Heart right ventricle (tissue), 16 donors: ENCODE measurements at regions not wholly inside any gene's neighbourhood (a gene's known extent, or its start where the extent isn't known, plus 50 kb on each side); places are given as distances from the start of the nearest gene placed in this dataset.

ENCODE experiments used
- ATAC-seq, 8 donors: fragments of 200-7000 bp; cut with Tn5 transposase; one replicate each; pipeline ENCODE4 v1.9.1; 2020; ENCODE audit warnings: mild to moderate bottlenecking in 8 of 8, moderate library complexity in 8 of 8, moderate number of reproducible peaks in 1 of 8
- DNase-seq, 2 donors: peaks; one replicate each; pipeline ENCODE4 v3.0.0-alpha.2; 2020
- H3K27ac ChIP-seq, 10 donors: fragments of 200-600 bp; sonication (generic) in 2 of 10; one replicate each; pipeline versions ENCODE4 v1.5.0 to v1.8.0; 2020 to 2022; ENCODE audit warnings: mild to moderate bottlenecking in 3 of 10
- H3K27me3 ChIP-seq, 7 donors: fragments of 200-600 bp; one replicate each; pipeline ENCODE4 v1.8.0; 2021 to 2022; ENCODE audit warnings: mild to moderate bottlenecking in 2 of 7
- H3K36me3 ChIP-seq, 9 donors: fragments of 200-600 bp; sonication (generic) in 1 of 9; one replicate each; pipeline versions ENCODE4 v1.5.0 to v1.8.0; 2020 to 2022; ENCODE audit warnings: mild to moderate bottlenecking in 2 of 9
- H3K4me1 ChIP-seq, 9 donors: fragments of 200-600 bp; sonication (generic) in 1 of 9; one replicate each; pipeline versions ENCODE4 v1.5.0 to v1.8.0; 2020 to 2022; ENCODE audit warnings: mild to moderate bottlenecking in 4 of 9
- H3K4me3 ChIP-seq, 10 donors: fragments of 200-600 bp; sonication (generic) in 2 of 10; one replicate each; pipeline versions ENCODE4 v1.5.0 to v1.8.0; 2020 to 2022; ENCODE audit warnings: mild to moderate bottlenecking in 7 of 10, moderate library complexity in 2 of 10
- H3K9me3 ChIP-seq, 11 donors: fragments of 200-600 bp in 10 of 11; sonication (generic) in 2 of 11; one replicate each; pipeline versions ENCODE4 v1.5.0 to v1.8.0; 2013 to 2022; ENCODE audit warnings: mild to moderate bottlenecking in 2 of 11, control low read depth in 1 of 11, moderate library complexity in 1 of 11
- CTCF ChIP-seq, 9 donors: fragments of 200-600 bp; sonication (generic) in 2 of 9; IDR thresholded peaks; one replicate each; pipeline versions ENCODE4 v1.5.0 to v1.8.0; 2021 to 2022; ENCODE audit warnings: antibody characterized with exemption in 9 of 9, mild to moderate bottlenecking in 5 of 9, moderate library complexity in 1 of 9
- WGBS, 2 donors: extraction: QIAGEN DNeasy Blood & Tissue Kit; methylation state at CpG; one replicate each; pipeline ENCODE4 v1.1.7; 2013; ENCODE audit warnings: inconsistent platforms in 1 of 2; 5-methylcytosine and 5-hydroxymethylcytosine counted together
- intact Hi-C, 10 donors: fragments of 100-400 bp; cut with DNase I; formaldehyde crosslinking; loops; one replicate each; pipeline versions ENCODE4 v1.11.1 to v1.14.2; 2022
- donor health status: Arrhythmogenic right ventricular cardiomyopathy.
- donor health status: ischemic (EF 13 %, LVEDD 7.1; RV severe dilation, severe dysfunction).
- donor health status: healthy with polysubstance abuse.
- donor health status: DM: no; HTN: yes; CAD: no.
- donor health status: DM: no; HTN: no; CAD: no.
- donor health status: ischemic (EF 25% LVEDD 6.9; RV normal size, moderate dysfunction).
- donor health status: ischemic (EF 25% LVEDD 5.7; RV mildly dilated, moderate dysfunction).
- donor health status: healthy.
- donor health status: DM: yes; HTN: yes; CAD: no.
- donor health status: Ischemic cardiomyopathy.
- donor health status: ischemic (EF 35%, LVEDD 5.7; RV mildly dilated, moderate dysfunction).
- donor health status: nonischemic (EF 11% LVEDD 7.7; RV severe dilation, severe dysfunction).
- donor health status: DM: yes; HTN: yes; CAD: no.
- donor health status: PGD.
- donor health status: ischemic (EF 29% LVEDD 5.4; RV normal size, mild dysfunction).
- donor health status: nonischemic (EF 23%, LVEDD 6.1; RV moderate dilation, normal function).

- no peak overlapping the region for H3K27ac ChIP-seq
- 78 to 84% methylated on average over 2 of the region's 2 CpGs for WGBS, 2 donors
- no peaks in the 10 kb centered on the region for H3K4me1 ChIP-seq
- H3K36me3 ChIP-seq = no peaks in the 10 kb centered on the region
- ATAC-seq (no peak), DNase-seq (no peak)
- H3K27me3 ChIP-seq = no peaks in the 10 kb centered on the region
- intact Hi-C loops = no loop called here
- H3K9me3 ChIP-seq = peaks cover 0 to under 1% (median 0%) of the 10 kb centered on the region in 11 donors
- no peak for TF ChIP-seq CTCF (IDR thresholded peaks at IDR 0.05)
- no peak overlapping the region for H3K4me3 ChIP-seq
These were observed 1892.4 kb downstream of the NCAM2 start for GRCh38 chr21:22890656-22891055.

GRCh38 chr21:22892028-22892427, 1893.8 kb downstream of the NCAM2 start:
- H3K36me3 ChIP-seq = no peaks in the 10 kb centered on the region
- no peak overlapping the region for H3K27ac ChIP-seq
- intact Hi-C loops = no loop called here
- WGBS, 2 donors = 40 to 41% methylated on average over 2 of the region's 2 CpGs
- H3K4me3 ChIP-seq = no peak overlapping the region
- no peak for DNase-seq
- ATAC-seq = no peak
- H3K9me3 ChIP-seq = peaks cover 0 to 5% (median 0%) of the 10 kb centered on the region in 11 donors
- no peaks in the 10 kb centered on the region for H3K27me3 ChIP-seq
- no peak for TF ChIP-seq CTCF (IDR thresholded peaks at IDR 0.05)
- no peaks in the 10 kb centered on the region for H3K4me1 ChIP-seq

- Histone ChIP-seq H3K9me3 (peaks cover 0 to 5% (median 0%) of the 10 kb centered on the region in 11 donors), H3K4me3 (no peak overlapping the region), H3K27ac (no peak overlapping the region), H3K27me3 (no peaks in the 10 kb centered on the region), H3K4me1 (no peaks in the 10 kb centered on the region), H3K36me3 (no peaks in the 10 kb centered on the region)
- DNase-seq (no peak), ATAC-seq (no peak)
- intact Hi-C loops = no loop called here
- TF ChIP-seq CTCF (IDR thresholded peaks at IDR 0.05) = no peak
- WGBS, 2 donors = 85 to 97% methylated on average over 1 of the region's 1 CpG
These were observed 1894.5 kb downstream of the NCAM2 start for GRCh38 chr21:22892740-22893139.

- Histone ChIP-seq H3K27me3 (no peaks in the 10 kb centered on the region), H3K4me1 (no peaks in the 10 kb centered on the region), H3K27ac (no peak overlapping the region), H3K9me3 (peaks cover 0 to 5% (median 0%) of the 10 kb centered on the region in 11 donors), H3K4me3 (no peak overlapping the region), H3K36me3 (no peaks in the 10 kb centered on the region)
- TF ChIP-seq CTCF (IDR thresholded peaks at IDR 0.05) = no peak
- no peak for DNase-seq
- WGBS, 2 donors = 87 to 89% methylated on average over 5 of the region's 5 CpGs
- no peak for ATAC-seq
- intact Hi-C loops = no loop called here
These were observed 1899.9 kb downstream of the NCAM2 start for GRCh38 chr21:22898051-22898665.
